ENCODE measurements at regions not wholly inside any gene's neighbourhood (a gene's known extent, or its start where the extent isn't known, plus 50 kb on each side); places are given as distances from the start of the nearest gene placed in this dataset.
"Not testable (repeated sequence)": the region's sequence is repeated elsewhere in the genome, so short reads cannot be mapped to it uniquely, and the experiment has no call there.

- H3K4me1 Mint-ChIP-seq (ENCODE audit: low read depth): no peaks in the 10 kb centered on the region
- peaks cover 36% of the 10 kb centered on the region for H3K27me3 Mint-ChIP-seq
- H3K27ac Mint-ChIP-seq: no peak overlapping the region
- no peak for DNase-seq (ENCODE audit: low spot score, unreplicated experiment)
- no peak overlapping the region for H3K4me3 Mint-ChIP-seq (ENCODE audit: low read depth)
- TF ChIP-seq, protein P1, sequence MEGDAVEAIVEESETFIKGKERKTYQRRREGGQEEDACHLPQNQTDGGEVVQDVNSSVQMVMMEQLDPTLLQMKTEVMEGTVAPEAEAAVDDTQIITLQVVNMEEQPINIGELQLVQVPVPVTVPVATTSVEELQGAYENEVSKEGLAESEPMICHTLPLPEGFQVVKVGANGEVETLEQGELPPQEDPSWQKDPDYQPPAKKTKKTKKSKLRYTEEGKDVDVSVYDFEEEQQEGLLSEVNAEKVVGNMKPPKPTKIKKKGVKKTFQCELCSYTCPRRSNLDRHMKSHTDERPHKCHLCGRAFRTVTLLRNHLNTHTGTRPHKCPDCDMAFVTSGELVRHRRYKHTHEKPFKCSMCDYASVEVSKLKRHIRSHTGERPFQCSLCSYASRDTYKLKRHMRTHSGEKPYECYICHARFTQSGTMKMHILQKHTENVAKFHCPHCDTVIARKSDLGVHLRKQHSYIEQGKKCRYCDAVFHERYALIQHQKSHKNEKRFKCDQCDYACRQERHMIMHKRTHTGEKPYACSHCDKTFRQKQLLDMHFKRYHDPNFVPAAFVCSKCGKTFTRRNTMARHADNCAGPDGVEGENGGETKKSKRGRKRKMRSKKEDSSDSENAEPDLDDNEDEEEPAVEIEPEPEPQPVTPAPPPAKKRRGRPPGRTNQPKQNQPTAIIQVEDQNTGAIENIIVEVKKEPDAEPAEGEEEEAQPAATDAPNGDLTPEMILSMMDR (IDR thresholded peaks at IDR 0.05; ENCODE audit: unreplicated experiment): no peak
- no peaks in the 10 kb centered on the region for H3K36me3 Mint-ChIP-seq (ENCODE audit: insufficient read depth)
- no peaks in the 10 kb centered on the region for H3K9me3 Mint-ChIP-seq (ENCODE audit: low read depth)
Measured at GRCh38 chr2:78154586-78154985, 632.4 kb upstream of the LRRTM4 start.

DNA sequence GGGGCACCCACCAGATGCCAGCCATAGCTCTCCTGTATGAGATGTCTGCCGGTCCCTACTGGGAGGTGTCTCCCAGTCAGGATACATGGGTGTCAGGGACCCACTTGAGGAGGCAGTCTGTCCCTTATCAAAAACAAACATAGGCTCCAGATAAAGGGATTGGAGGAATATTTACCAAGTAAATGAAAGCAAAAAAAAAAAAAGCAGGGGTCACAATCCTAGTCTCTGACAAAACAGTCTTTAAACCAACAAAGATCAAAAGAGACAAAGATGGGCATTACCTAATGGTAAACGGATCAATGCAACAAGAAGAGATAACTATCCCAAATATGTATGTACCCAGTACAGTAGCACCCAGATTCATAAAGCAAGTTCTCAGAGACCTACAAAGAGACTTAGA lies 640.0 kb upstream of the LRRTM4 start:
- no peak for DNase-seq (ENCODE audit: low spot score, unreplicated experiment)
- Mint-ChIP-seq H3K27ac (no peak overlapping the region), H3K27me3 (peaks cover 87% of the 10 kb centered on the region), H3K4me1 (ENCODE audit: low read depth) (peaks cover 6% of the 10 kb centered on the region), H3K36me3 (ENCODE audit: insufficient read depth) (no peaks in the 10 kb centered on the region), H3K4me3 (ENCODE audit: low read depth) (no peak overlapping the region), H3K9me3 (ENCODE audit: low read depth) (peaks cover 4% of the 10 kb centered on the region)
- TF ChIP-seq, protein P1 (IDR thresholded peaks at IDR 0.05; ENCODE audit: unreplicated experiment): no peak

- H3K36me3 Mint-ChIP-seq (ENCODE audit: insufficient read depth); H3K27ac Mint-ChIP-seq; H3K4me1 Mint-ChIP-seq (ENCODE audit: low read depth); H3K4me3 Mint-ChIP-seq (ENCODE audit: low read depth); DNase-seq (ENCODE audit: low spot score, unreplicated experiment); H3K9me3 Mint-ChIP-seq (ENCODE audit: low read depth): not testable (repeated sequence)
- H3K27me3 Mint-ChIP-seq: peaks cover 16% of the 10 kb centered on the region
Measured at GRCh38 chr2:78172157-78172556, 650.0 kb upstream of the LRRTM4 start.

DNA sequence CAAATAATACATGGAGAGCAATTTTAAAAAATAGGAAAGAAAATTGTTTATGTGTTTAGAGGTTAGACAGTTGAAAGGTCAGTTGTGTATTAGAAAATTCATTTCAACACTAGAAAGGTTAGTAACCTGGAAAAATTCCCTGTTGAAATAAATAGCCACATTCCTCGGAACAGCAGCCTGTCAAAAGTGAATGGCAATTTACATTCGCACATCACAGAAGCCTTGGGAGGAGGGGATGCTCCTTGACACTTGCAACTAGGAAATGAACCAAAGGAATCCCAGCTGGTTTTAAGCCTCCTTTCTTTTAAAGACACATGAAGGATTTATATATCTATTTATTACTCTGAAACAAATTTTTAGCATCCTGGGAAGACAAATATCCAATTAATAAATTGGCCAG lies 653.5 kb upstream of the LRRTM4 start:
- no peaks in the 10 kb centered on the region for H3K36me3 Mint-ChIP-seq (ENCODE audit: insufficient read depth)
- peaks cover 4% of the 10 kb centered on the region for H3K27me3 Mint-ChIP-seq
- H3K27ac Mint-ChIP-seq: no peak overlapping the region
- H3K4me3 Mint-ChIP-seq (ENCODE audit: low read depth): no peak overlapping the region
- no peaks in the 10 kb centered on the region for H3K9me3 Mint-ChIP-seq (ENCODE audit: low read depth)
- no peak for DNase-seq (ENCODE audit: low spot score, unreplicated experiment)
- no peaks in the 10 kb centered on the region for H3K4me1 Mint-ChIP-seq (ENCODE audit: low read depth)
- TF ChIP-seq, protein P1 (IDR thresholded peaks at IDR 0.05; ENCODE audit: unreplicated experiment): no peak

DNA sequence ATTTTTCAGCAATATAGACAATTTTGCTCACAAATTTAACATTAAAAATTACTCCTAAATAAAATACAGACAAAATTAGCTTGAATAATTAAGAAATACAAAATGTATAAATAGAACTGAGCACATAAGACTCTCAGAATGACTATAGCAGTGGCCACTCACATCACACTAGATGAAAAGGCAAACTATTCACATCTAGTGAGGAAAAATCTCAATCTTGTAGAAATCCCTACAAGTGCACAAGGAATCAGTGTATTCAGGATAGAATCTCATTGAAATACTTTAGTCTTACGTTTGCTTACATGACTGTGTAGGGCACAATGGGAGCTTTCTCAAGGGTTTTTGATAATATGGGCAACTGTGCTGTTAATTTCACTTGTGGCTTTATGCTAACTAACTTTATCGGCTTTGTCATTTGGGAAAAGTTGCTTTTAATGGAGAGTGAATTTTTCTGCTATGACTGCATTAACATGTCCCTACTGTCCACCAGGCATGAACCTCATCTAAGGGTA lies 678.9 kb upstream of the LRRTM4 start:
- TF ChIP-seq, protein P1 (IDR thresholded peaks at IDR 0.05; ENCODE audit: unreplicated experiment): no peak
- no peak overlapping the region for H3K4me3 Mint-ChIP-seq (ENCODE audit: low read depth)

DNA sequence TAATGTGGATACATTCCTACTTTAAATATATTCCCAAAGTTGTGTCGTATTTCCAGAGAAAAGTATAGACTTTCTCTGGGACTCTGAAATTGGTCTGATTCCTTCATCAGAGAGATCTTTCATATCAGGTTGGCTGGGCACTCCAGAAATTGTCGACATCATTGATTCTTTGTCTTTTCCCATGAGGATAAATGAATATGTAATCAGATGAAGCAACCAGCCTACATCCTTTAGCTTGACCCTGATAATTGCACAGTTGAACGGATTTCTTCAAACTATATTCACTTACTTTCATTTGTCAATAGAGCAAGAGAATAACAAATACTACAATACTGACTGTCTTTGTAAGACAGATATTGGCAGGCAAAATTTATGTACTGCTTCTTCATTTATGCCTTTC lies 680.2 kb upstream of the LRRTM4 start:
- no peaks in the 10 kb centered on the region for H3K4me1 Mint-ChIP-seq (ENCODE audit: low read depth)
- TF ChIP-seq, protein P1 (IDR thresholded peaks at IDR 0.05; ENCODE audit: unreplicated experiment): no peak
- DNase-seq (ENCODE audit: low spot score, unreplicated experiment): no peak
- no peaks in the 10 kb centered on the region for H3K27me3 Mint-ChIP-seq
- no peak overlapping the region for H3K4me3 Mint-ChIP-seq (ENCODE audit: low read depth)
- H3K36me3 Mint-ChIP-seq (ENCODE audit: insufficient read depth): no peaks in the 10 kb centered on the region
- peaks cover 4% of the 10 kb centered on the region for H3K9me3 Mint-ChIP-seq (ENCODE audit: low read depth)
- no peak overlapping the region for H3K27ac Mint-ChIP-seq

More for the DNA sequence above, 678.9 kb upstream of the LRRTM4 start:
- H3K27ac Mint-ChIP-seq: no peak overlapping the region
- no peaks in the 10 kb centered on the region for H3K9me3 Mint-ChIP-seq (ENCODE audit: low read depth)
- no peaks in the 10 kb centered on the region for H3K36me3 Mint-ChIP-seq (ENCODE audit: insufficient read depth)
- H3K27me3 Mint-ChIP-seq: no peaks in the 10 kb centered on the region
- no peaks in the 10 kb centered on the region for H3K4me1 Mint-ChIP-seq (ENCODE audit: low read depth)
- no peak for DNase-seq (ENCODE audit: low spot score, unreplicated experiment)
